Erythroblast (primary cell): ENCODE measurements at regions not wholly inside any gene's neighbourhood (a gene's known extent, or its start where the extent isn't known, plus 50 kb on each side); places are given as distances from the start of the nearest gene placed in this dataset.

Experiments
- GATA1 ChIP-seq: IDR thresholded peaks from 2 replicates; pipeline ENCODE4 v1.6.1; 2011; ENCODE audit warnings: low read depth, mild to moderate bottlenecking, control low read depth, low read length, moderate library complexity
- POLR2A ChIP-seq: IDR thresholded peaks from 2 replicates; pipeline ENCODE4 v1.6.1; 2011; ENCODE audit warnings: mild to moderate bottlenecking, low read length

- TF ChIP-seq POLR2A, result no peak
- TF ChIP-seq GATA1, result no peak
Observed at GRCh38 chr7:3215624-3216585, 85.1 kb upstream of the SDK1 start.
